IMR-90 (cell line): ENCODE measurements at regions not wholly inside any gene's neighbourhood (a gene's known extent, or its start where the extent isn't known, plus 50 kb on each side); places are given as distances from the start of the nearest gene placed in this dataset.

Source experiments
- ATAC-seq: fragments of 200-7000 bp; cut with Tn5 transposase; 2 replicates; pipeline ENCODE4 v1.9.1; 2020; ENCODE audit warnings: low read depth, mild to moderate bottlenecking, moderate library complexity
- BruUV-seq: library from RNA; stranded (reverse); fragments of 400-500 nt; replicated peaks from 2 replicates; lab custom pipeline; 2021; lab: Mats Ljungman, UMichigan
- CTCF ChIA-PET: fragments of 300-600 bp; formaldehyde crosslinking; extraction: SDS; loops from one replicate; lab custom pipeline; 2021; ENCODE audit warnings: antibody characterized with exemption; lab: Yijun Ruan, JAX
- POLR2A ChIA-PET: fragments of 300-600 bp; sonication (Branson Sonifier 250); formaldehyde crosslinking; loops from one replicate; lab custom pipeline; 2022; ENCODE audit warnings: antibody characterized with exemption; ENCODE audit not compliant: unreplicated experiment; lab: Charles Lee
- DNase-seq: peaks from one replicate; pipeline ENCODE4 v3.0.0; 2013
- H2AFZ ChIP-seq: replicated peaks from 2 replicates; pipeline ENCODE3; 2013; ENCODE audit warnings: low read length, mild to moderate bottlenecking; ENCODE audit not compliant: poor library complexity
- H2AK5ac ChIP-seq: 2 replicates; pipeline ENCODE4 v1.6.1; 2013; ENCODE audit warnings: low read depth, low read length, inconsistent platforms
- H2AK9ac ChIP-seq: replicated peaks from 2 replicates; pipeline ENCODE3; 2013; ENCODE audit warnings: mild to moderate bottlenecking, low read depth, low read length, moderate library complexity; ENCODE audit not compliant: poor library complexity
- H2BK120ac ChIP-seq: 2 replicates; pipeline ENCODE4 v1.6.1; 2013; ENCODE audit warnings: low read depth, low read length, inconsistent platforms
- H2BK15ac ChIP-seq: 3 replicates; pipeline ENCODE4 v1.6.1; 2013; ENCODE audit warnings: low read depth, low read length, inconsistent platforms
- H2BK20ac ChIP-seq: 2 replicates; pipeline ENCODE4 v1.6.1; 2013; ENCODE audit warnings: low read depth, mild to moderate bottlenecking, inconsistent platforms, low read length, moderate library complexity
- H2BK5ac ChIP-seq: 2 replicates; pipeline ENCODE4 v1.6.1; 2013; ENCODE audit warnings: mild to moderate bottlenecking, low read depth, low read length, inconsistent platforms; ENCODE audit not compliant: poor library complexity, severe bottlenecking
- H3K14ac ChIP-seq: replicated peaks from 2 replicates; pipeline ENCODE4 v1.6.1; 2013; ENCODE audit warnings: low read depth, low read length, inconsistent platforms
- H3K18ac ChIP-seq: 2 replicates; pipeline ENCODE4 v1.6.1; 2013; ENCODE audit warnings: low read depth, low read length, control low read depth
- H3K23ac ChIP-seq: 2 replicates; pipeline ENCODE4 v1.6.1; 2013; ENCODE audit warnings: low read depth, low read length, inconsistent platforms
- H3K27ac ChIP-seq: 2 replicates; pipeline ENCODE4 v1.5.1; 2013; ENCODE audit warnings: mild to moderate bottlenecking, control low read depth, low read length; ENCODE audit not compliant: insufficient read depth
- H3K27me3 ChIP-seq: 2 replicates; pipeline ENCODE4 v1.6.1; 2013; ENCODE audit warnings: low read length; ENCODE audit not compliant: control insufficient read depth, insufficient read depth
- H3K36me3 ChIP-seq: 2 replicates; pipeline ENCODE4 v1.6.1; 2013; ENCODE audit warnings: low read length, mixed read lengths; ENCODE audit not compliant: control insufficient read depth, insufficient read depth
- H3K4ac ChIP-seq: 2 replicates; pipeline ENCODE4 v1.6.1; 2013; ENCODE audit warnings: low read depth, low read length, inconsistent platforms
- H3K4me1 ChIP-seq: 2 replicates; pipeline ENCODE4 v1.6.1; 2013; ENCODE audit warnings: low read length, mixed read lengths; ENCODE audit not compliant: control insufficient read depth, insufficient read depth
- H3K4me2 ChIP-seq: 2 replicates; pipeline ENCODE4 v1.6.1; 2013; ENCODE audit warnings: low read depth, mild to moderate bottlenecking, control low read depth, low read length, moderate library complexity
- H3K4me3 ChIP-seq: 2 replicates; pipeline ENCODE4 v1.5.1; 2013; ENCODE audit warnings: low read depth, mild to moderate bottlenecking, control low read depth, low read length, moderate library complexity; ENCODE audit not compliant: insufficient read depth
- H3K56ac ChIP-seq: 2 replicates; pipeline ENCODE4 v1.6.1; 2013; ENCODE audit warnings: low read length, inconsistent platforms; ENCODE audit not compliant: insufficient read depth; ENCODE audit errors: extremely low read depth
- H3K79me1 ChIP-seq, 2 experiments: 2 replicates each; pipeline ENCODE4 v1.6.1; 2013; ENCODE audit warnings: low read length in 2 of 2, inconsistent platforms in 1 of 2, low read depth in 1 of 2
- H3K9ac ChIP-seq: 2 replicates; pipeline ENCODE4 v1.6.1; 2013; ENCODE audit warnings: low read depth, low read length, control low read depth
- H3K9me1 ChIP-seq: 2 replicates; pipeline ENCODE4 v1.6.1; 2013; ENCODE audit warnings: low read length, inconsistent platforms; ENCODE audit not compliant: insufficient read depth
- H3K9me3 ChIP-seq: 2 replicates; pipeline ENCODE4 v1.6.1; 2013; ENCODE audit warnings: low read length; ENCODE audit not compliant: control insufficient read depth, insufficient read depth
- H4K20me1 ChIP-seq: 2 replicates; pipeline ENCODE4 v1.6.1; 2013; ENCODE audit warnings: low read length, inconsistent platforms; ENCODE audit not compliant: insufficient read depth
- H4K5ac ChIP-seq: 2 replicates; pipeline ENCODE4 v1.6.1; 2013; ENCODE audit warnings: mild to moderate bottlenecking, low read depth, low read length, control low read depth
- H4K8ac ChIP-seq, 2 experiments: 2 replicates each; pipeline ENCODE4 v1.6.1; 2013; ENCODE audit warnings: low read depth in 2 of 2, low read length in 2 of 2, control low read depth in 1 of 2, inconsistent platforms in 1 of 2
- H4K91ac ChIP-seq: 2 replicates; pipeline ENCODE4 v1.6.1; 2013; ENCODE audit warnings: low read depth, low read length, inconsistent platforms; ENCODE audit not compliant: insufficient read depth
- BHLHE40 ChIP-seq: fragments of 150-350 bp; IDR thresholded peaks from 2 replicates; pipeline ENCODE4 v1.6.1; 2016; ENCODE audit warnings: mild to moderate bottlenecking, low read depth, low read length
- CEBPB ChIP-seq: IDR thresholded peaks from 2 replicates; pipeline ENCODE4 v1.6.1; 2012; ENCODE audit warnings: low read depth, low read length, improper control_type of control experiment
- CHD1 ChIP-seq: IDR thresholded peaks from 2 replicates; pipeline ENCODE4 v1.6.1; 2012; ENCODE audit warnings: low read depth, low read length, improper control_type of control experiment
- FOS ChIP-seq: fragments of 150-350 bp; IDR thresholded peaks from 2 replicates; pipeline ENCODE4 v1.6.1; 2016; ENCODE audit warnings: low read depth, low read length
- MAFK ChIP-seq: IDR thresholded peaks from 2 replicates; pipeline ENCODE4 v1.6.1; 2012; ENCODE audit warnings: low read depth, low read length, improper control_type of control experiment
- MAZ ChIP-seq: IDR thresholded peaks from 2 replicates; pipeline ENCODE4 v1.6.1; 2012; ENCODE audit warnings: low read depth, mild to moderate bottlenecking, low read length, improper control_type of control experiment, moderate library complexity, borderline replicate concordance
- MXI1 ChIP-seq: IDR thresholded peaks from 2 replicates; pipeline ENCODE4 v1.6.1; 2012; ENCODE audit warnings: low read depth, mild to moderate bottlenecking, low read length, moderate library complexity, borderline replicate concordance
- NFE2L2 ChIP-seq: fragments of 150-350 bp; IDR thresholded peaks from 2 replicates; pipeline ENCODE4 v1.6.1; 2016; ENCODE audit warnings: low read depth, mild to moderate bottlenecking, low read length
- POLR2A ChIP-seq: IDR thresholded peaks from 2 replicates; pipeline ENCODE4 v1.6.1; 2012; ENCODE audit warnings: mild to moderate bottlenecking, low read depth, low read length
- RCOR1 ChIP-seq: IDR thresholded peaks from 2 replicates; pipeline ENCODE4 v1.6.1; 2012; ENCODE audit warnings: mild to moderate bottlenecking, low read length, improper control_type of control experiment; ENCODE audit not compliant: insufficient replicate concordance
- RFX5 ChIP-seq: IDR thresholded peaks from 2 replicates; pipeline ENCODE4 v1.8.0; 2012; ENCODE audit warnings: low read depth, mild to moderate bottlenecking, low read length, moderate library complexity
- SMC3 ChIP-seq: fragments of 150-350 bp; IDR thresholded peaks from 2 replicates; pipeline ENCODE4 v1.6.1; 2016; ENCODE audit warnings: low read depth, mild to moderate bottlenecking, antibody characterized with exemption, low read length, moderate library complexity
- WGBS, 2 experiments: methylation state at CpG; one replicate each; pipeline versions ENCODE4 v1.1.5 to v1.1.7; 2013; ENCODE audit warnings: missing lambda C conversion rate in 2 of 2; ENCODE audit not compliant: insufficient read length in 1 of 2; ENCODE audit errors: extremely low coverage in 2 of 2; 5-methylcytosine and 5-hydroxymethylcytosine counted together
- dilution Hi-C: fragments of 300-500 bp; cut with HindIII; formaldehyde crosslinking; loops from one replicate; pipeline ENCODE4 v1.14.3; 2018; ENCODE audit warnings: low sequenced_read_pairs; ENCODE audit not compliant: unreplicated experiment
- in situ Hi-C: fragments of 300-500 bp; cut with MboI; formaldehyde crosslinking; loops from 3 replicates; pipeline ENCODE4 v1.14.3; 2019; ENCODE audit warnings: low sequenced_read_pairs, inconsistent platforms, mixed read lengths
- intact Hi-C: fragments of 100-400 bp; cut with micrococcal nuclease; formaldehyde crosslinking; loops from 2 replicates; pipeline ENCODE4 v1.10.0; 2022
- TF ChIP-seq, protein P1 (sequence below): fragments of 150-350 bp; IDR thresholded peaks from 2 replicates; pipeline ENCODE4 v1.6.1; 2017; ENCODE audit warnings: mild to moderate bottlenecking, antibody characterized with exemption, low read length, low read depth
- TF ChIP-seq, protein P2 (sequence below): conservative IDR thresholded peaks from 2 replicates; pipeline ENCODE4 v1.5.1; 2012; ENCODE audit warnings: mild to moderate bottlenecking, low read depth, low read length, improper control_type of control experiment
- TF ChIP-seq, protein P3 (sequence below): fragments of 150-350 bp; IDR thresholded peaks from 2 replicates; pipeline ENCODE4 v1.6.1; 2016; ENCODE audit warnings: low read depth, mild to moderate bottlenecking, low read length, moderate library complexity, borderline replicate concordance

- H3K79me1 ChIP-seq, result no peaks in the 10 kb centered on the region
- H3K9ac ChIP-seq, result no peak overlapping the region
- intact Hi-C loops, result no loop called here
- ChIA-PET POLR2A (no interaction called here), CTCF (no interaction called here)
- H2AFZ ChIP-seq, result no peak overlapping the region
- peaks cover 10% of the 10 kb centered on the region for H3K4me1 ChIP-seq
- no peak overlapping the region for H2BK5ac ChIP-seq
- dilution Hi-C loops, result no loop called here
- DNase-seq, result no peak
- H3K9me1 ChIP-seq, result 0 out of 2 replicates have a peak, but pooled peaks cover 3% of the 10 kb centered on the region
- H3K27ac ChIP-seq, result no peak overlapping the region
- H3K4me2 ChIP-seq, result no peak overlapping the region
- WGBS, 2 experiments, result no CpG with 5 or more reads among the region's 4 CpGs
- BruUV-seq, result no TSS peak
- no peak overlapping the region for H3K4me3 ChIP-seq
- H3K4ac ChIP-seq, result no peak overlapping the region
- H4K5ac ChIP-seq, result no peak overlapping the region
- no peak overlapping the region for H3K18ac ChIP-seq
- in situ Hi-C loops, result no loop called here
- H4K91ac ChIP-seq, result no peak overlapping the region
- no peak overlapping the region for H2AK5ac ChIP-seq
- TF ChIP-seq, protein P1, sequence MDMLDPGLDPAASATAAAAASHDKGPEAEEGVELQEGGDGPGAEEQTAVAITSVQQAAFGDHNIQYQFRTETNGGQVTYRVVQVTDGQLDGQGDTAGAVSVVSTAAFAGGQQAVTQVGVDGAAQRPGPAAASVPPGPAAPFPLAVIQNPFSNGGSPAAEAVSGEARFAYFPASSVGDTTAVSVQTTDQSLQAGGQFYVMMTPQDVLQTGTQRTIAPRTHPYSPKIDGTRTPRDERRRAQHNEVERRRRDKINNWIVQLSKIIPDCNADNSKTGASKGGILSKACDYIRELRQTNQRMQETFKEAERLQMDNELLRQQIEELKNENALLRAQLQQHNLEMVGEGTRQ, result no peak
- TF ChIP-seq NFE2L2 (no peak), RFX5 (no peak), MAFK (no peak), CEBPB (no peak), SMC3 (no peak), POLR2A (no peak), FOS (no peak), RCOR1 (no peak), BHLHE40 (no peak), MAZ (no peak), CHD1 (no peak), MXI1 (no peak)
- TF ChIP-seq, protein P2, sequence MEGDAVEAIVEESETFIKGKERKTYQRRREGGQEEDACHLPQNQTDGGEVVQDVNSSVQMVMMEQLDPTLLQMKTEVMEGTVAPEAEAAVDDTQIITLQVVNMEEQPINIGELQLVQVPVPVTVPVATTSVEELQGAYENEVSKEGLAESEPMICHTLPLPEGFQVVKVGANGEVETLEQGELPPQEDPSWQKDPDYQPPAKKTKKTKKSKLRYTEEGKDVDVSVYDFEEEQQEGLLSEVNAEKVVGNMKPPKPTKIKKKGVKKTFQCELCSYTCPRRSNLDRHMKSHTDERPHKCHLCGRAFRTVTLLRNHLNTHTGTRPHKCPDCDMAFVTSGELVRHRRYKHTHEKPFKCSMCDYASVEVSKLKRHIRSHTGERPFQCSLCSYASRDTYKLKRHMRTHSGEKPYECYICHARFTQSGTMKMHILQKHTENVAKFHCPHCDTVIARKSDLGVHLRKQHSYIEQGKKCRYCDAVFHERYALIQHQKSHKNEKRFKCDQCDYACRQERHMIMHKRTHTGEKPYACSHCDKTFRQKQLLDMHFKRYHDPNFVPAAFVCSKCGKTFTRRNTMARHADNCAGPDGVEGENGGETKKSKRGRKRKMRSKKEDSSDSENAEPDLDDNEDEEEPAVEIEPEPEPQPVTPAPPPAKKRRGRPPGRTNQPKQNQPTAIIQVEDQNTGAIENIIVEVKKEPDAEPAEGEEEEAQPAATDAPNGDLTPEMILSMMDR, result no peak
- TF ChIP-seq, protein P3, sequence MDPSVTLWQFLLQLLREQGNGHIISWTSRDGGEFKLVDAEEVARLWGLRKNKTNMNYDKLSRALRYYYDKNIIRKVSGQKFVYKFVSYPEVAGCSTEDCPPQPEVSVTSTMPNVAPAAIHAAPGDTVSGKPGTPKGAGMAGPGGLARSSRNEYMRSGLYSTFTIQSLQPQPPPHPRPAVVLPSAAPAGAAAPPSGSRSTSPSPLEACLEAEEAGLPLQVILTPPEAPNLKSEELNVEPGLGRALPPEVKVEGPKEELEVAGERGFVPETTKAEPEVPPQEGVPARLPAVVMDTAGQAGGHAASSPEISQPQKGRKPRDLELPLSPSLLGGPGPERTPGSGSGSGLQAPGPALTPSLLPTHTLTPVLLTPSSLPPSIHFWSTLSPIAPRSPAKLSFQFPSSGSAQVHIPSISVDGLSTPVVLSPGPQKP, result no peak
- H3K36me3 ChIP-seq, result no peaks in the 10 kb centered on the region
- H4K8ac ChIP-seq, result no peak overlapping the region
- no peak overlapping the region for H2BK120ac ChIP-seq
- H2AK9ac ChIP-seq, result no peak overlapping the region
- no peak overlapping the region for H3K23ac ChIP-seq
- no peak overlapping the region for H2BK15ac ChIP-seq
- peaks cover 4% of the 10 kb centered on the region for H3K27me3 ChIP-seq
- no peaks in the 10 kb centered on the region for H3K9me3 ChIP-seq
- H4K20me1 ChIP-seq, result no peaks in the 10 kb centered on the region
- no peak overlapping the region for H3K56ac ChIP-seq
- no peak for ATAC-seq
- no peak overlapping the region for H3K14ac ChIP-seq
- H2BK20ac ChIP-seq, result no peak overlapping the region
Measured at GRCh38 chr18:49722477-49722876, 90.9 kb downstream of the ACAA2 start.
